Loucy (cell line): ENCODE measurements at regions not wholly inside any gene's neighbourhood (a gene's known extent, or its start where the extent isn't known, plus 50 kb on each side); places are given as distances from the start of the nearest gene placed in this dataset.

ENCODE experiments used
- H2AFZ ChIP-seq: fragments of 200-600 bp; sonication (generic); 2 replicates; pipeline ENCODE4 v1.6.0; 2016; ENCODE audit warnings: antibody characterized with exemption, mild to moderate bottlenecking, low read length, moderate library complexity
- H3F3A ChIP-seq: fragments of 200-600 bp; 2 replicates; pipeline ENCODE4 v1.6.0; 2016; ENCODE audit warnings: antibody characterized with exemption, low read depth, mild to moderate bottlenecking
- H3K27me3 ChIP-seq: fragments of 200-600 bp; sonication (generic); 2 replicates; pipeline ENCODE4 v1.6.1; 2014; ENCODE audit warnings: low read length, mild to moderate bottlenecking; ENCODE audit not compliant: insufficient read depth, poor library complexity, severe bottlenecking
- H3K36me3 ChIP-seq: fragments of 200-600 bp; sonication (generic); 2 replicates; pipeline ENCODE4 v1.6.1; 2016; ENCODE audit warnings: low read length; ENCODE audit not compliant: insufficient read depth
- H3K4me1 ChIP-seq: fragments of 200-600 bp; sonication (generic); 2 replicates; pipeline ENCODE4 v1.5.1; 2014; ENCODE audit warnings: low read length, mild to moderate bottlenecking; ENCODE audit not compliant: insufficient read depth, poor library complexity, severe bottlenecking
- H3K4me2 ChIP-seq: fragments of 200-600 bp; sonication (generic); 2 replicates; pipeline ENCODE4 v1.6.0; 2014; ENCODE audit warnings: antibody characterized with exemption, low read length, low read depth, mild to moderate bottlenecking; ENCODE audit not compliant: poor library complexity, severe bottlenecking
- H3K4me3 ChIP-seq: fragments of 200-600 bp; sonication (generic); 2 replicates; pipeline ENCODE4 v1.5.1; 2014; ENCODE audit warnings: low read length, mild to moderate bottlenecking, mixed read lengths; ENCODE audit not compliant: poor library complexity, severe bottlenecking
- H3K79me2 ChIP-seq: fragments of 200-600 bp; sonication (generic); 2 replicates; pipeline ENCODE4 v1.6.1; 2014; ENCODE audit warnings: low read length; ENCODE audit not compliant: insufficient read depth
- H3K9ac ChIP-seq: fragments of 200-600 bp; sonication (generic); 2 replicates; pipeline ENCODE4 v1.6.0; 2014; ENCODE audit warnings: mild to moderate bottlenecking, low read depth, low read length, moderate library complexity; ENCODE audit not compliant: poor library complexity, severe bottlenecking
- H3K9me2 ChIP-seq: fragments of 200-600 bp; sonication (generic); replicated peaks from 2 replicates; pipeline ENCODE4 v1.6.1; 2016; ENCODE audit warnings: low read depth, low read length, mixed read lengths
- H3K9me3 ChIP-seq: fragments of 200-600 bp; sonication (generic); 2 replicates; pipeline ENCODE4 v1.6.1; 2014; ENCODE audit warnings: mild to moderate bottlenecking, antibody characterized with exemption, low read length, low read depth; ENCODE audit not compliant: insufficient read depth
- H4K20me1 ChIP-seq: fragments of 200-600 bp; sonication (generic); 2 replicates; pipeline ENCODE4 v1.6.0; 2014; ENCODE audit warnings: antibody characterized with exemption, low read length, mild to moderate bottlenecking; ENCODE audit not compliant: insufficient read depth, poor library complexity, severe bottlenecking
- EZH2phosphoT487 ChIP-seq: fragments of 200-600 bp; IDR thresholded peaks from 2 replicates; pipeline ENCODE4 v1.6.1; 2018; ENCODE audit warnings: antibody characterized with exemption, mild to moderate bottlenecking, moderate library complexity, borderline replicate concordance
- TF ChIP-seq, protein P1 (sequence below): fragments of 200-600 bp; sonication (generic); conservative IDR thresholded peaks from 2 replicates; pipeline ENCODE4 v1.5.1; 2014; ENCODE audit warnings: mild to moderate bottlenecking, antibody characterized with exemption, low read length

DNA sequence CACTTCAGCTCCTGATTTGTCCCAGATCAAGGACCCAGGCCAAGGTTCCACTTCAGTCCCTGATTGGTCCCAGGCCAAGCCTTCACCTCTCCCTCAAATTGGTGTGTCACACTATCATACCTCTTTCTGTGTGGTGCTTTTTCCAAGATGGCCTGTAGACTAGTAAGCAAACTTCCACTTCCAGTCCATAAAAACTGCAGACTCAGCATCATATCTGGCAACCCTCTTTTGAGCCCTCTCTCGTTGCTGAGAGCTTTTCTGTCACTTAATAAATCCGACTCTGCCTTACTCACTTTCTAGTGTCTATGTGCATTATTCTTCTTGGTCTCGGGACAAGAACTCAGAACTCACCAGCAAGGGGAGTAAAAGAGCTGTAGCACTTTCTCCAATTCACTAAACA lies 1395.1 kb downstream of the LRFN5 start:
- Histone ChIP-seq H3F3A (no peaks in the 10 kb centered on the region), H3K9me3 (peaks cover 25% of the 10 kb centered on the region; the same call in 1 of the 2 replicates), H3K4me2 (no peak overlapping the region), H3K9ac (no peak overlapping the region), H4K20me1 (no peaks in the 10 kb centered on the region), H3K36me3 (no peaks in the 10 kb centered on the region; the same call in 1 of the 2 replicates), H3K4me3 (no peak overlapping the region), H3K4me1 (no peaks in the 10 kb centered on the region), H3K79me2 (no peaks in the 10 kb centered on the region), H3K27me3 (no peaks in the 10 kb centered on the region), H3K9me2 (no peaks in the 10 kb centered on the region), H2AFZ (no peak overlapping the region)
- TF ChIP-seq, protein P1, sequence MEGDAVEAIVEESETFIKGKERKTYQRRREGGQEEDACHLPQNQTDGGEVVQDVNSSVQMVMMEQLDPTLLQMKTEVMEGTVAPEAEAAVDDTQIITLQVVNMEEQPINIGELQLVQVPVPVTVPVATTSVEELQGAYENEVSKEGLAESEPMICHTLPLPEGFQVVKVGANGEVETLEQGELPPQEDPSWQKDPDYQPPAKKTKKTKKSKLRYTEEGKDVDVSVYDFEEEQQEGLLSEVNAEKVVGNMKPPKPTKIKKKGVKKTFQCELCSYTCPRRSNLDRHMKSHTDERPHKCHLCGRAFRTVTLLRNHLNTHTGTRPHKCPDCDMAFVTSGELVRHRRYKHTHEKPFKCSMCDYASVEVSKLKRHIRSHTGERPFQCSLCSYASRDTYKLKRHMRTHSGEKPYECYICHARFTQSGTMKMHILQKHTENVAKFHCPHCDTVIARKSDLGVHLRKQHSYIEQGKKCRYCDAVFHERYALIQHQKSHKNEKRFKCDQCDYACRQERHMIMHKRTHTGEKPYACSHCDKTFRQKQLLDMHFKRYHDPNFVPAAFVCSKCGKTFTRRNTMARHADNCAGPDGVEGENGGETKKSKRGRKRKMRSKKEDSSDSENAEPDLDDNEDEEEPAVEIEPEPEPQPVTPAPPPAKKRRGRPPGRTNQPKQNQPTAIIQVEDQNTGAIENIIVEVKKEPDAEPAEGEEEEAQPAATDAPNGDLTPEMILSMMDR = no peak
- no peak for TF ChIP-seq EZH2phosphoT487

- Histone ChIP-seq H3K4me1 (peaks cover 11% of the 10 kb centered on the region), H3K9ac (no peak overlapping the region), H3K79me2 (no peaks in the 10 kb centered on the region), H3F3A (no peaks in the 10 kb centered on the region), H4K20me1 (no peaks in the 10 kb centered on the region), H3K4me2 (peak overlapping the region; percentile 3), H3K4me3 (no peak overlapping the region), H2AFZ (peak overlapping the region; percentile 22; the same call in 1 of the 2 replicates), H3K27me3 (no peaks in the 10 kb centered on the region), H3K36me3 (no peaks in the 10 kb centered on the region), H3K9me3 (no peaks in the 10 kb centered on the region), H3K9me2 (no peaks in the 10 kb centered on the region)
- no peak for TF ChIP-seq EZH2phosphoT487
- TF ChIP-seq, protein P1 = no peak
Measured at GRCh38 chr14:42994051-42994736, 1387.5 kb downstream of the LRFN5 start.

DNA sequence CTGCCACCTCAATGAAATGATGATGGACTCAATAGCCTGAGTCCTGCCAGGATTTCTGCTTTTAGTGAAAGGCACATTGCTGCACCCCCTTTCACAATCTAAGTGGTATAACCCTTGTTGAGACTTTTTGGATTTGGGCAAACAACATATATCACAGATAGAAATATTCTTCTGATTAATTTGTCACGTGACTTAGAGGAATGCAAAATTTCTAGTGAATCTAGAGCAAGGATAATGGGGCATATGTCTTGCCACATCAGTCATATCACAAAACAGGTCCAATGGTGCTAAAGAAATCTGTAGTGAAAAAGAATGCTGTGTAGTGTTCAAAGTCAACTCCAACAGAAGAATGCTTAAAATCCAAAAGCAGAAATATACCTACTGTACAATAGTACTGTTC lies 1386.3 kb downstream of the LRFN5 start:
- no peak overlapping the region for H3K9ac ChIP-seq
- TF ChIP-seq, protein P1 = no peak
- no peak for TF ChIP-seq EZH2phosphoT487
- no peaks in the 10 kb centered on the region for H3K36me3 ChIP-seq
- no peaks in the 10 kb centered on the region for H3K9me2 ChIP-seq
- no peak overlapping the region for H2AFZ ChIP-seq
- H4K20me1 ChIP-seq = no peaks in the 10 kb centered on the region
- no peaks in the 10 kb centered on the region for H3K79me2 ChIP-seq
- H3F3A ChIP-seq = no peaks in the 10 kb centered on the region
- 0 out of 2 replicates have a peak, but pooled peaks cover 3% of the 10 kb centered on the region for H3K9me3 ChIP-seq
- peaks cover 11% of the 10 kb centered on the region for H3K4me1 ChIP-seq
- no peaks in the 10 kb centered on the region for H3K27me3 ChIP-seq
- H3K4me2 ChIP-seq = no peak overlapping the region
- H3K4me3 ChIP-seq = no peak overlapping the region
